ENCODE measurements at regions not wholly inside any gene's neighbourhood (a gene's known extent, or its start where the extent isn't known, plus 50 kb on each side); places are given as distances from the start of the nearest gene placed in this dataset.

DNA sequence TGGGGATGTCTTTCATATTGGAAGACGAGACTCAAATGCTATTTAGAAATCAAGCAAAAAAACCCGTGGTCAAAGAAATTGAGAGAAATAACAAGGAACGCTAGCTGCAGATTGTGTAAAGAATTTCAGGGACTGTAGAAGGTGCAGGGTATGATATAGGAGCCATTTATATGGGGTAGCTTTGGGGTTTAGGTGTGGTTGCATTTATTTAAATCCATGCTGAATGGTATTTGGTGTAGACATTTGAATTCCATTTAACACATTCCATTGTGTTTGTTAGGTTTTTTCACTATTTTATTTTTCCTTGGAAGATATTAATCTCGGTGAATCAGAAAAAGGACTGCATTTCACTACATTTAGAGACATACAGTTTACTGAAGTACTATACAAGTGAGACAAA, 341.0 kb upstream of the GALNTL6 start:
- TF ChIP-seq, protein P1, sequence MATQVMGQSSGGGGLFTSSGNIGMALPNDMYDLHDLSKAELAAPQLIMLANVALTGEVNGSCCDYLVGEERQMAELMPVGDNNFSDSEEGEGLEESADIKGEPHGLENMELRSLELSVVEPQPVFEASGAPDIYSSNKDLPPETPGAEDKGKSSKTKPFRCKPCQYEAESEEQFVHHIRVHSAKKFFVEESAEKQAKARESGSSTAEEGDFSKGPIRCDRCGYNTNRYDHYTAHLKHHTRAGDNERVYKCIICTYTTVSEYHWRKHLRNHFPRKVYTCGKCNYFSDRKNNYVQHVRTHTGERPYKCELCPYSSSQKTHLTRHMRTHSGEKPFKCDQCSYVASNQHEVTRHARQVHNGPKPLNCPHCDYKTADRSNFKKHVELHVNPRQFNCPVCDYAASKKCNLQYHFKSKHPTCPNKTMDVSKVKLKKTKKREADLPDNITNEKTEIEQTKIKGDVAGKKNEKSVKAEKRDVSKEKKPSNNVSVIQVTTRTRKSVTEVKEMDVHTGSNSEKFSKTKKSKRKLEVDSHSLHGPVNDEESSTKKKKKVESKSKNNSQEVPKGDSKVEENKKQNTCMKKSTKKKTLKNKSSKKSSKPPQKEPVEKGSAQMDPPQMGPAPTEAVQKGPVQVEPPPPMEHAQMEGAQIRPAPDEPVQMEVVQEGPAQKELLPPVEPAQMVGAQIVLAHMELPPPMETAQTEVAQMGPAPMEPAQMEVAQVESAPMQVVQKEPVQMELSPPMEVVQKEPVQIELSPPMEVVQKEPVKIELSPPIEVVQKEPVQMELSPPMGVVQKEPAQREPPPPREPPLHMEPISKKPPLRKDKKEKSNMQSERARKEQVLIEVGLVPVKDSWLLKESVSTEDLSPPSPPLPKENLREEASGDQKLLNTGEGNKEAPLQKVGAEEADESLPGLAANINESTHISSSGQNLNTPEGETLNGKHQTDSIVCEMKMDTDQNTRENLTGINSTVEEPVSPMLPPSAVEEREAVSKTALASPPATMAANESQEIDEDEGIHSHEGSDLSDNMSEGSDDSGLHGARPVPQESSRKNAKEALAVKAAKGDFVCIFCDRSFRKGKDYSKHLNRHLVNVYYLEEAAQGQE (IDR thresholded peaks at IDR 0.05; ENCODE audit: borderline replicate concordance): no peak
- TF ChIP-seq, protein P1 (CRISPR knock-in tag; IDR thresholded peaks at IDR 0.05; ENCODE audit: low read depth): no peak
- no peak for TF ChIP-seq EP300 (IDR thresholded peaks at IDR 0.05; ENCODE audit: low read length)
- TF ChIP-seq, protein P2, sequence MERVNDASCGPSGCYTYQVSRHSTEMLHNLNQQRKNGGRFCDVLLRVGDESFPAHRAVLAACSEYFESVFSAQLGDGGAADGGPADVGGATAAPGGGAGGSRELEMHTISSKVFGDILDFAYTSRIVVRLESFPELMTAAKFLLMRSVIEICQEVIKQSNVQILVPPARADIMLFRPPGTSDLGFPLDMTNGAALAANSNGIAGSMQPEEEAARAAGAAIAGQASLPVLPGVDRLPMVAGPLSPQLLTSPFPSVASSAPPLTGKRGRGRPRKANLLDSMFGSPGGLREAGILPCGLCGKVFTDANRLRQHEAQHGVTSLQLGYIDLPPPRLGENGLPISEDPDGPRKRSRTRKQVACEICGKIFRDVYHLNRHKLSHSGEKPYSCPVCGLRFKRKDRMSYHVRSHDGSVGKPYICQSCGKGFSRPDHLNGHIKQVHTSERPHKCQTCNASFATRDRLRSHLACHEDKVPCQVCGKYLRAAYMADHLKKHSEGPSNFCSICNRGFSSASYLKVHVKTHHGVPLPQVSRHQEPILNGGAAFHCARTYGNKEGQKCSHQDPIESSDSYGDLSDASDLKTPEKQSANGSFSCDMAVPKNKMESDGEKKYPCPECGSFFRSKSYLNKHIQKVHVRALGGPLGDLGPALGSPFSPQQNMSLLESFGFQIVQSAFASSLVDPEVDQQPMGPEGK (CRISPR knock-in tag; IDR thresholded peaks at IDR 0.05; ENCODE audit: borderline replicate concordance): no peak
- no peak for TF ChIP-seq KLF1 (tag; IDR thresholded peaks at IDR 0.05)
- TF ChIP-seq, protein P3, sequence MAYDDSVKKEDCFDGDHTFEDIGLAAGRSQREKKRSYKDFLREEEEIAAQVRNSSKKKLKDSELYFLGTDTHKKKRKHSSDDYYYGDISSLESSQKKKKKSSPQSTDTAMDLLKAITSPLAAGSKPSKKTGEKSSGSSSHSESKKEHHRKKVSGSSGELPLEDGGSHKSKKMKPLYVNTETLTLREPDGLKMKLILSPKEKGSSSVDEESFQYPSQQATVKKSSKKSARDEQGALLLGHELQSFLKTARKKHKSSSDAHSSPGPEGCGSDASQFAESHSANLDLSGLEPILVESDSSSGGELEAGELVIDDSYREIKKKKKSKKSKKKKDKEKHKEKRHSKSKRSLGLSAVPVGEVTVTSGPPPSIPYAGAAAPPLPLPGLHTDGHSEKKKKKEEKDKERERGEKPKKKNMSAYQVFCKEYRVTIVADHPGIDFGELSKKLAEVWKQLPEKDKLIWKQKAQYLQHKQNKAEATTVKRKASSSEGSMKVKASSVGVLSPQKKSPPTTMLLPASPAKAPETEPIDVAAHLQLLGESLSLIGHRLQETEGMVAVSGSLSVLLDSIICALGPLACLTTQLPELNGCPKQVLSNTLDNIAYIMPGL (CRISPR knock-in tag; IDR thresholded peaks at IDR 0.05): no peak
- TF ChIP-seq, protein P4, sequence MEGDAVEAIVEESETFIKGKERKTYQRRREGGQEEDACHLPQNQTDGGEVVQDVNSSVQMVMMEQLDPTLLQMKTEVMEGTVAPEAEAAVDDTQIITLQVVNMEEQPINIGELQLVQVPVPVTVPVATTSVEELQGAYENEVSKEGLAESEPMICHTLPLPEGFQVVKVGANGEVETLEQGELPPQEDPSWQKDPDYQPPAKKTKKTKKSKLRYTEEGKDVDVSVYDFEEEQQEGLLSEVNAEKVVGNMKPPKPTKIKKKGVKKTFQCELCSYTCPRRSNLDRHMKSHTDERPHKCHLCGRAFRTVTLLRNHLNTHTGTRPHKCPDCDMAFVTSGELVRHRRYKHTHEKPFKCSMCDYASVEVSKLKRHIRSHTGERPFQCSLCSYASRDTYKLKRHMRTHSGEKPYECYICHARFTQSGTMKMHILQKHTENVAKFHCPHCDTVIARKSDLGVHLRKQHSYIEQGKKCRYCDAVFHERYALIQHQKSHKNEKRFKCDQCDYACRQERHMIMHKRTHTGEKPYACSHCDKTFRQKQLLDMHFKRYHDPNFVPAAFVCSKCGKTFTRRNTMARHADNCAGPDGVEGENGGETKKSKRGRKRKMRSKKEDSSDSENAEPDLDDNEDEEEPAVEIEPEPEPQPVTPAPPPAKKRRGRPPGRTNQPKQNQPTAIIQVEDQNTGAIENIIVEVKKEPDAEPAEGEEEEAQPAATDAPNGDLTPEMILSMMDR (IDR thresholded peaks at IDR 0.05 in 2 of 3, conservative IDR thresholded peaks at IDR 0.05 in 1 of 3; ENCODE audit: insufficient read depth in 2 of 3, low read depth in 1 of 3, low read length in 3 of 3): no peak
- no peak for TF ChIP-seq POLR2AphosphoS5 (IDR thresholded peaks at IDR 0.05; ENCODE audit: control insufficient read depth, insufficient read depth, low read depth, low read length)
- TF ChIP-seq, protein P5, sequence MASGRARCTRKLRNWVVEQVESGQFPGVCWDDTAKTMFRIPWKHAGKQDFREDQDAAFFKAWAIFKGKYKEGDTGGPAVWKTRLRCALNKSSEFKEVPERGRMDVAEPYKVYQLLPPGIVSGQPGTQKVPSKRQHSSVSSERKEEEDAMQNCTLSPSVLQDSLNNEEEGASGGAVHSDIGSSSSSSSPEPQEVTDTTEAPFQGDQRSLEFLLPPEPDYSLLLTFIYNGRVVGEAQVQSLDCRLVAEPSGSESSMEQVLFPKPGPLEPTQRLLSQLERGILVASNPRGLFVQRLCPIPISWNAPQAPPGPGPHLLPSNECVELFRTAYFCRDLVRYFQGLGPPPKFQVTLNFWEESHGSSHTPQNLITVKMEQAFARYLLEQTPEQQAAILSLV (tag; IDR thresholded peaks at IDR 0.05): no peak
- no peak for TF ChIP-seq POLR2A (conservative IDR thresholded peaks at IDR 0.05)
- TF ChIP-seq HDAC2 (IDR thresholded peaks at IDR 0.05): no peak
- no peak for TF ChIP-seq ARNT (IDR thresholded peaks at IDR 0.05)

Data from K562 (cell line).